ENCODE measurements at regions not wholly inside any gene's neighbourhood (a gene's known extent, or its start where the extent isn't known, plus 50 kb on each side); places are given as distances from the start of the nearest gene placed in this dataset.

DNA sequence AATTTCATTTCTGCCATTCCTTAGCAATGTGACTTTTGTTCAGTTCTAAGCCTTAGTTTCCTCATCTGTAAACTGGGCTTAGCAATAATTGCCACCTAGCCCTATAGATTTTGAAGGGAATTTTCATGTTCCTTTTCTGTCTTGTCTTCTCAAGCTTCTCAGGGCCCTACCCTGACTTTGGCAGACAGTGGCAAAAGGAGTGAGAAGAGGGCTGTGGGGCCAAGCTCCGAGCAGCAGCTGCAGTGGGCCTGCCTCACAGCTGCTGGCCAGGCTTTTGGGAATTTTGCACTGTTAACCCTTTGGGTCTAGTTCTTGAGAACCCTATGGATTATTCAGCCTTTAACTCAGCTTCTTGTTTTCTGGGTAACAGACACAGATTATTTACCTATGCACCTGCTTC lies 67.6 kb upstream of the IGSF1 start:
- in situ Hi-C loops (cut with HindIII; ENCODE audit: low pct_unique_long_range_greater_than_20kb, low sequenced_read_pairs) (no loop called here), intact Hi-C loops (cut with micrococcal nuclease; ENCODE audit: unreplicated experiment) (no loop called here)
- CTCF ChIA-PET, result no interaction called here
- H3K36me3 ChIP-seq (ENCODE audit: control insufficient read depth, insufficient read depth, low read length), result no peaks in the 10 kb centered on the region
- no peaks in the 10 kb centered on the region for H3K4me1 ChIP-seq (ENCODE audit: control insufficient read depth, insufficient read depth, low read length)
- no peaks in the 10 kb centered on the region for H3K27me3 ChIP-seq (ENCODE audit: control insufficient read depth, insufficient read depth, low read length)
- no peak overlapping the region for H3K4me3 ChIP-seq (ENCODE audit: low read depth in 2 of 2, low read length in 2 of 2)
- H3K27ac ChIP-seq (ENCODE audit: low read length), result no peak overlapping the region
- H3K9me3 ChIP-seq (ENCODE audit: control insufficient read depth, insufficient read depth, low read depth, low read length), result no peaks in the 10 kb centered on the region
- no TSS peak for BruUV-seq (replicated peaks)
- DNase-seq (ENCODE audit: low read depth, low spot score) (no peak), ATAC-seq (no peak)
- TF ChIP-seq, protein P1, sequence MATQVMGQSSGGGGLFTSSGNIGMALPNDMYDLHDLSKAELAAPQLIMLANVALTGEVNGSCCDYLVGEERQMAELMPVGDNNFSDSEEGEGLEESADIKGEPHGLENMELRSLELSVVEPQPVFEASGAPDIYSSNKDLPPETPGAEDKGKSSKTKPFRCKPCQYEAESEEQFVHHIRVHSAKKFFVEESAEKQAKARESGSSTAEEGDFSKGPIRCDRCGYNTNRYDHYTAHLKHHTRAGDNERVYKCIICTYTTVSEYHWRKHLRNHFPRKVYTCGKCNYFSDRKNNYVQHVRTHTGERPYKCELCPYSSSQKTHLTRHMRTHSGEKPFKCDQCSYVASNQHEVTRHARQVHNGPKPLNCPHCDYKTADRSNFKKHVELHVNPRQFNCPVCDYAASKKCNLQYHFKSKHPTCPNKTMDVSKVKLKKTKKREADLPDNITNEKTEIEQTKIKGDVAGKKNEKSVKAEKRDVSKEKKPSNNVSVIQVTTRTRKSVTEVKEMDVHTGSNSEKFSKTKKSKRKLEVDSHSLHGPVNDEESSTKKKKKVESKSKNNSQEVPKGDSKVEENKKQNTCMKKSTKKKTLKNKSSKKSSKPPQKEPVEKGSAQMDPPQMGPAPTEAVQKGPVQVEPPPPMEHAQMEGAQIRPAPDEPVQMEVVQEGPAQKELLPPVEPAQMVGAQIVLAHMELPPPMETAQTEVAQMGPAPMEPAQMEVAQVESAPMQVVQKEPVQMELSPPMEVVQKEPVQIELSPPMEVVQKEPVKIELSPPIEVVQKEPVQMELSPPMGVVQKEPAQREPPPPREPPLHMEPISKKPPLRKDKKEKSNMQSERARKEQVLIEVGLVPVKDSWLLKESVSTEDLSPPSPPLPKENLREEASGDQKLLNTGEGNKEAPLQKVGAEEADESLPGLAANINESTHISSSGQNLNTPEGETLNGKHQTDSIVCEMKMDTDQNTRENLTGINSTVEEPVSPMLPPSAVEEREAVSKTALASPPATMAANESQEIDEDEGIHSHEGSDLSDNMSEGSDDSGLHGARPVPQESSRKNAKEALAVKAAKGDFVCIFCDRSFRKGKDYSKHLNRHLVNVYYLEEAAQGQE (IDR thresholded peaks at IDR 0.05; ENCODE audit: insufficient read depth in 1 of 2, low read depth in 2 of 2, low read length in 1 of 2), result no peak
- TF ChIP-seq TCF7L2 (IDR thresholded peaks at IDR 0.05; ENCODE audit: low read depth, low read length), result no peak
- POLR2A ChIA-PET, result no interaction called here

GRCh38 chrX:131359611-131360010 lies 70.5 kb upstream of the IGSF1 start:
- ATAC-seq, result no peak
- no peaks in the 10 kb centered on the region for H3K4me1 ChIP-seq (ENCODE audit: control insufficient read depth, insufficient read depth, low read length)
- no peak for DNase-seq (ENCODE audit: low read depth, low spot score)
- ChIA-PET POLR2A (no interaction called here), CTCF (no interaction called here)
- no TSS peak for BruUV-seq (replicated peaks)
- TF ChIP-seq, protein P2, sequence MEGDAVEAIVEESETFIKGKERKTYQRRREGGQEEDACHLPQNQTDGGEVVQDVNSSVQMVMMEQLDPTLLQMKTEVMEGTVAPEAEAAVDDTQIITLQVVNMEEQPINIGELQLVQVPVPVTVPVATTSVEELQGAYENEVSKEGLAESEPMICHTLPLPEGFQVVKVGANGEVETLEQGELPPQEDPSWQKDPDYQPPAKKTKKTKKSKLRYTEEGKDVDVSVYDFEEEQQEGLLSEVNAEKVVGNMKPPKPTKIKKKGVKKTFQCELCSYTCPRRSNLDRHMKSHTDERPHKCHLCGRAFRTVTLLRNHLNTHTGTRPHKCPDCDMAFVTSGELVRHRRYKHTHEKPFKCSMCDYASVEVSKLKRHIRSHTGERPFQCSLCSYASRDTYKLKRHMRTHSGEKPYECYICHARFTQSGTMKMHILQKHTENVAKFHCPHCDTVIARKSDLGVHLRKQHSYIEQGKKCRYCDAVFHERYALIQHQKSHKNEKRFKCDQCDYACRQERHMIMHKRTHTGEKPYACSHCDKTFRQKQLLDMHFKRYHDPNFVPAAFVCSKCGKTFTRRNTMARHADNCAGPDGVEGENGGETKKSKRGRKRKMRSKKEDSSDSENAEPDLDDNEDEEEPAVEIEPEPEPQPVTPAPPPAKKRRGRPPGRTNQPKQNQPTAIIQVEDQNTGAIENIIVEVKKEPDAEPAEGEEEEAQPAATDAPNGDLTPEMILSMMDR (IDR thresholded peaks at IDR 0.05), result no peak
- TF ChIP-seq TCF7L2 (IDR thresholded peaks at IDR 0.05; ENCODE audit: low read depth, low read length) (no peak), POLR2AphosphoS5 (IDR thresholded peaks at IDR 0.05; ENCODE audit: low read depth, low read length) (no peak), SIN3A (IDR thresholded peaks at IDR 0.05; ENCODE audit: borderline replicate concordance, insufficient read depth, low read depth, low read length) (no peak)
- TF ChIP-seq, protein P1 (IDR thresholded peaks at IDR 0.05; ENCODE audit: insufficient read depth in 1 of 2, low read depth in 2 of 2, low read length in 1 of 2), result no peak
- no peak overlapping the region for H3K4me3 ChIP-seq (ENCODE audit: low read depth in 2 of 2, low read length in 2 of 2)
- H3K36me3 ChIP-seq (ENCODE audit: control insufficient read depth, insufficient read depth, low read length), result no peaks in the 10 kb centered on the region
- no peak overlapping the region for H3K27ac ChIP-seq (ENCODE audit: low read length)
- no peaks in the 10 kb centered on the region for H3K27me3 ChIP-seq (ENCODE audit: control insufficient read depth, insufficient read depth, low read length)
- in situ Hi-C loops (cut with HindIII; ENCODE audit: low pct_unique_long_range_greater_than_20kb, low sequenced_read_pairs), result no loop called here
- H3K9me3 ChIP-seq (ENCODE audit: control insufficient read depth, insufficient read depth, low read depth, low read length), result no peaks in the 10 kb centered on the region
- intact Hi-C loops (cut with micrococcal nuclease; ENCODE audit: unreplicated experiment), result no loop called here
